Ectodermal cell (in vitro differentiated cells): ENCODE measurements at regions not wholly inside any gene's neighbourhood (a gene's known extent, or its start where the extent isn't known, plus 50 kb on each side); places are given as distances from the start of the nearest gene placed in this dataset.

Experiments used
- H3K27ac ChIP-seq: 2 replicates; pipeline ENCODE4 v1.7.0; 2013; ENCODE audit warnings: mild to moderate bottlenecking, low read depth, low read length; ENCODE audit not compliant: insufficient read depth, poor library complexity, severe bottlenecking
- H3K27me3 ChIP-seq: 2 replicates; pipeline ENCODE4 v1.7.0; 2013; ENCODE audit warnings: mild to moderate bottlenecking, low read length; ENCODE audit not compliant: insufficient read depth, control insufficient read depth, poor library complexity, severe bottlenecking
- H3K36me3 ChIP-seq: one replicate; pipeline ENCODE4 v1.7.0; 2013; ENCODE audit warnings: low read length; ENCODE audit not compliant: control insufficient read depth, insufficient read depth
- H3K4me1 ChIP-seq: one replicate; pipeline ENCODE4 v1.7.0; 2013; ENCODE audit warnings: low read length; ENCODE audit not compliant: control insufficient read depth, insufficient read depth
- H3K4me3 ChIP-seq: 2 replicates; pipeline ENCODE4 v1.7.0; 2013; ENCODE audit warnings: low read depth, low read length, control low read depth; ENCODE audit not compliant: insufficient read depth
- H3K9me3 ChIP-seq: 2 replicates; pipeline ENCODE4 v1.7.0; 2013; ENCODE audit warnings: mild to moderate bottlenecking, low read length, moderate library complexity; ENCODE audit not compliant: control insufficient read depth
- WGBS, 2 experiments: methylation state at CpG; one replicate each; pipeline ENCODE4 v1.1.7; 2013; ENCODE audit warnings: missing lambda C conversion rate in 2 of 2; 5-methylcytosine and 5-hydroxymethylcytosine counted together

DNA sequence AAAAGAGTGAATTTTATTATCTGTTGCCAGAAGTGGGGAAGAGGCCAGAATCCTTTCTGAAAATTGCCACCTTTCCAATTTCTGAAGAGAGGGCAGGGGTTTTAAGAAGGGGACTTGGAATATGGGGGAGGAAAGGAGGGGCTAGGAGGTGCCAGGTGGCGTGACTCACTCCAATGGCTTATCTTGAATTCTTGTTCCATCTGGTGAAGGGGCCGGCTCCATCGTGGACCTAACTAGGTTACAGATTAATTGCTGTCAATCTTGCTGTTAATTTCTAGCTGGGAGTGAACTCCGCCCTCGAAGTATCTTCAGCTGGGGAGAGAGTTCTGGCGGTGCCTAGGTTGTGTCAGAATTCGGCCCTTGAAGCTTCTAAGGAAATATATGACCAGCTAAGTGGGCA is 138.7 kb downstream of the YTHDC2 start:
- Histone ChIP-seq H3K36me3 (no peaks in the 10 kb centered on the region), H3K27ac (no peak overlapping the region), H3K4me1 (no peaks in the 10 kb centered on the region), H3K9me3 (no peaks in the 10 kb centered on the region), H3K27me3 (no peaks in the 10 kb centered on the region), H3K4me3 (no peak overlapping the region)
- 86% methylated on average over 7 of the region's 7 CpGs for WGBS, 2 experiments

DNA sequence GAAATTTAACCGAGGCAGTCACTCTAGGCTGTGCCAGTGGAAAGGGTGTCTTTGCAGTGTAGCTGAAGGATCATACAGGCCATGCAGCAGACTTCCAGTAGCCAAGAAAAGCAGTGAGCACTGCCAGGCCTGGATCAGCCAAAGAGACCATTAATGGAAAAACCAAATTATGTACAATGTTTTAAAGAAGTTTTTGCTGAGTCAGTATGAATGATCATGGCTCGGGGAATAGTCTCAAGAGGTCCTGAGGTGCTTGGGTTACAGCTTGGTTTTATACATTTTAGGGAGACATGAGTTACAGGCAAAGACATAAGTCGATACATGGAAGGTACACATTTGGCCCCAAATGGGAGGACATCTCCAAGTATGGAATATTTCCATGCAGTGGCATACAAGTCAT is 141.3 kb downstream of the YTHDC2 start:
- no peak overlapping the region for H3K27ac ChIP-seq
- 93 to 97% methylated on average over 3 of the region's 3 CpGs for WGBS, 2 experiments
- H3K27me3 ChIP-seq: no peaks in the 10 kb centered on the region
- no peak overlapping the region for H3K4me3 ChIP-seq
- no peaks in the 10 kb centered on the region for H3K4me1 ChIP-seq
- no peaks in the 10 kb centered on the region for H3K9me3 ChIP-seq
- no peaks in the 10 kb centered on the region for H3K36me3 ChIP-seq

DNA sequence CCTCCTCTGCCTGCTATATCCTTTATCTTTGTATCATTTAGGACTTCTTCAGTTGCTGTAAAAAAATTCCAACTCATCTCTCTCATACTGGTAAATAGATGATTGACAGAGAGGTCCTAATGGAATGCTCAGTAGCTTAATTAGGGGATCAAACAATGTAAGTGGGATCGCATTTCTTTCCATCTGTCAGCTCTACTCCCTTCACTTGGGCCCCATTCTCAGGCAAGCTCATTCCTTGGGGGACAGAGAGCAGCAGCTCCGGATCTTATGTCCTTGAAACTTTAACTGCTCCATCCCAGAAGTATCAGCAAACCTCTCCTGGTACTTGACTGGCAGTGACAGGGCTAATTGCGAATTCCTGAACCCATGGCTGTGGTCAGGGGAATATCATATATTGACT is 146.7 kb downstream of the YTHDC2 start:
- Histone ChIP-seq H3K4me1 (no peaks in the 10 kb centered on the region), H3K27ac (no peak overlapping the region), H3K27me3 (no peaks in the 10 kb centered on the region), H3K9me3 (no peaks in the 10 kb centered on the region), H3K36me3 (no peaks in the 10 kb centered on the region), H3K4me3 (no peak overlapping the region)
- WGBS, 2 experiments: 77 to 86% methylated on average over 3 of the region's 3 CpGs

DNA sequence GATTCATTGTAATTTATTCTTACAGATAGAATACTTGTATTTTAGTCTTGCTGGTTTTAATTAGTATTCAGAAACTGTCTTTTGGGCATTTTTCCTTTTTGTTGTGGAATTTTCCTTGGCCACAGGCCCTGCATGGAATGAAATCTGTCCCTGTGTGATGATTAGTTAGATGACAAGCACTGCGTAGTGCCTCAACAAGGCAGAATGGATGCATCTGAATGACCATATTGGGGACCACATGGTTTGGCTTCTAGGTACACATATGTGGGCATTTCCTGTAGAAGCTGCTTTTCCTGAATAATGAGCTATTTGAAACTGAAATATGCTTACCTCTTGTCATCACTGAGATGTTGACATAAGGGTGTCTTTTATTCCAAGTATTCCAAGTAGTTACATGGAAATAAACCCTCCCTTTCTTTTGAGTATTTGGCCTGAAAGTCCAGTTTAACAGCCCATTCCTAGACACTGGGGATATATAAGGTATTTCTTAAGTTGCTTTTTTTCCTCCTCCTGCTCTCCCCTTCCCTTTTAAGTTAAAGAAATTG is 147.3 kb downstream of the YTHDC2 start:
- Histone ChIP-seq H3K27ac (no peak overlapping the region), H3K4me1 (no peaks in the 10 kb centered on the region), H3K36me3 (no peaks in the 10 kb centered on the region), H3K27me3 (no peaks in the 10 kb centered on the region), H3K4me3 (no peak overlapping the region), H3K9me3 (no peaks in the 10 kb centered on the region)
- 90 to 100% methylated on average over 1 of the region's 1 CpG for WGBS, 2 experiments

DNA sequence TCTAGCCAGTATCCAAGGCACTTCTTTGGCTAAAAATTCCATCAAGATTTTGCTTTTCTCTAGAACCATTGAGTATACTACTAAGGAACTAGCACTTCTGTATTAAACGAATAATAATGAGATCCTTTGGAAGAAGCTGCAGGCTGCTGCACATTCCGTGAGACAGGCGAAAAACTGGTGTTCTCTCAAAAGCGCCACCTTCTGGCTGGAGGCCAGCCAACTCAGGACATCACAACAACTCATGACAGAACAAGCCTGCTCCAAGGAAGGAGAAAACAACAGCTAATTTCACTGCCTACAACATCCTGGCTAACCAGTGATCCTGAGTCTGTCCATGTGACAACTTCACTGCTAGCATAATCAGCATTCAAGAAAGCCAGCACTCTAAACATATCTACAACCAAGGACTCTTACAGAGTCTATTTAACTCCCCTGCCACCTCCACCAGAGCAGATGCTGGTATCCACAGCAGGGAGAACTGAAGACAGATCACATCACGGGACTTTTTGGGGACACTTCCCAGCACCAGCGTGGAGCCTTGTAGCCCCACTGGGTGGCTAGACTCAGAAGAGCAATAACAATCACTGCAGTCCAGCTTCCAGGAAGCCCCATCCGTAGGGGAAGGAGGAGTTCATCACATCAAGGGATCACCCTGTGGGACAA is 150.5 kb downstream of the YTHDC2 start:
- 78 to 83% methylated on average over 7 of the region's 7 CpGs for WGBS, 2 experiments
- H3K27ac ChIP-seq: no peak overlapping the region
- H3K36me3 ChIP-seq: no peaks in the 10 kb centered on the region
- no peaks in the 10 kb centered on the region for H3K9me3 ChIP-seq
- H3K4me3 ChIP-seq: no peak overlapping the region
- no peaks in the 10 kb centered on the region for H3K27me3 ChIP-seq
- no peaks in the 10 kb centered on the region for H3K4me1 ChIP-seq

DNA sequence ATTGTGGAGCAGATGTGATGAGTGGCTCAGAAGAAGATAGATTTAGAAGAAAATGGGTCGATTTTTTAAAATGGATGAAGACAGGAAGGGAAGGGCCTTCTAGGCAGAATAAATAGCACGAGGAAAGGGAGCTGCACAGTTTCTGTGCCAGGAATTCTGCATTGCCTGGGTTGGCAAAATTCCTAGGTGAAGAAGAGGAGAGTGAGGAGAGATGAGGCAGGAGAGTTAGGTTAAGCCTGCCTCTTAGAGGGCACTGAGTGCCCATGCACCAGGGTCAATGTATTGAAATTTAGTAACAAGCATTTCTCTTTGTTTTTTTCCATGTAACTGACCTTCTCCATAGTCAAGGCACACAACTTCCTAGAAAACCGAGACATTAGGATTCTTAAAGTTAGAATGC is 159.5 kb downstream of the YTHDC2 start:
- Histone ChIP-seq H3K27me3 (no peaks in the 10 kb centered on the region), H3K9me3 (no peaks in the 10 kb centered on the region), H3K27ac (no peak overlapping the region), H3K4me1 (peaks cover 13% of the 10 kb centered on the region), H3K36me3 (no peaks in the 10 kb centered on the region), H3K4me3 (no peak overlapping the region)
- 91 to 92% methylated on average over 3 of the region's 3 CpGs for WGBS, 2 experiments

DNA sequence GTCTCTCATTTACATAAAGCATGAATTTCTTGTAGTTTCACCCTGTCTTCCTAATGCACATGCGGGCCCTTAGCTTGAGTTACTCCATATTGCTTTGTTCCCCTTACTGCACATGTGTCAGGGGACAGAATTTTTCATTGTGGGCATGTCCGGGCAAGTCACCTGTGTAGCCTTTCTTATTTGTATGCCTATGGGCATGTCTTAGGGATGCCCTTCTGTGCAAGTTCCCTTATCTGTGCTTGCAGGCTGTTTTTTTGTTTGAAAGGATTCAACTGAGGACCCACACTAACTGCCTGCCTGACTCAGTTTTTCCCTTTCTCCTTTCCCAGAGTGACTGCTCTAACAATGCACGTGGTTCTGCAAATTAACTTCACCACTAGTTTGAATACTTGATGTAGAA is 161.7 kb downstream of the YTHDC2 start:
- Histone ChIP-seq H3K9me3 (no peaks in the 10 kb centered on the region), H3K27ac (no peak overlapping the region), H3K27me3 (no peaks in the 10 kb centered on the region), H3K4me3 (no peak overlapping the region), H3K4me1 (peaks cover 13% of the 10 kb centered on the region), H3K36me3 (no peaks in the 10 kb centered on the region)
- 98 to 100% methylated on average over 2 to 3 of the region's 3 CpGs for WGBS, 2 experiments

DNA sequence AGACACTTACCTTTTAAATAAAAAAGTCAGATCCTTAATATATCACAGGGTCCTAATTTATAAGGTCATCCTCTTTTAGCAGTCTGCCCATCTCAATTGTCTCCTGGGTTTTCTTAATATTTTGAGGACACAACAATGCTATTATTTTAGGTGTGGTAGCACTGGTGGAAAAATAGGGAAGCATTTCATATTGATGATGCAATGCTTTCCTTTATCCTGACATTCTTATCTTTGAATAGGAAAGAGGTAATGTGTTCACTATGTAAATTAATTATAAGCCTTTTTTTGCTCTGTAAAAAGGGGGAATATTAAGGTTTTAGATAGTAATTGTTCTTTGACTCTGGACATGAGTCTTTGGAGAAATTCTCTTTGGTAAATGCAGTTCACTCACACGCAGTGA is 164.7 kb downstream of the YTHDC2 start:
- no peak overlapping the region for H3K4me3 ChIP-seq

DNA sequence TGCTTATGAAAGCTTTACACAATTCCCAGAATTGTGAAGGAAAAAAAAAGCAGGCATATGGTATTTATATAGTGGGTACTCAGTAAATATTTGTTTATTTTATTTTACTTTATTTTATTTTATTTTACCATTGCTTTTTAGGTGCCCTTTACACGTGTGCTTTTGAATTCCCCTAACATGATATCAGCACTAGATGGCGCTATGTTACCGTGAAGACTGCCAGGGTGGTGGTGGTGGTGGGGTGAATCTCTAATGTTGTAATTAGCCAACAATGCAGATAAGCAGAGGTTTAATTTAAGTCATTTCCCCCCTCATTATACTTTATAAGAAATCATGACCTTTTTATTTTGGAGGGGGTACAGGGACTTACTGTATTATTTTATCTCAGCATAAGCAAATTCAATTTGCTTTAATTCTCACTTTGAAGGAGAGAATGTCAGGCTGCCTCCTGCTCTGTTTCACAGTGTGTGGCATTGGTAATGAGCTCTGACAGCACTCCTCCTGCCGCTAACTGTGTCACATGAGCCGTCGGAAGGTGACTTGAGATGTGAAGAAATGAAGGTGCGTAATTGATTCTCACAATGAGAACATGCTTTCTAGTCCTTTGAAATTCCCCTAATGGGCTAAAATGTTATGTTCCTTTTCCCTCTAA is 165.6 kb downstream of the YTHDC2 start:
- Histone ChIP-seq H3K27me3 (no peaks in the 10 kb centered on the region), H3K27ac (no peak overlapping the region), H3K4me3 (no peak overlapping the region), H3K4me1 (no peaks in the 10 kb centered on the region), H3K36me3 (no peaks in the 10 kb centered on the region), H3K9me3 (no peaks in the 10 kb centered on the region)
- WGBS, 2 experiments: 11 to 13% methylated on average over 4 to 7 of the region's 7 CpGs

More for the DNA sequence above, 164.7 kb downstream of the YTHDC2 start:
- H3K27me3 ChIP-seq: no peaks in the 10 kb centered on the region
- WGBS, 2 experiments: 50 to 62% methylated on average over 1 of the region's 1 CpG
- H3K9me3 ChIP-seq: no peaks in the 10 kb centered on the region
- H3K27ac ChIP-seq: no peak overlapping the region
- no peaks in the 10 kb centered on the region for H3K4me1 ChIP-seq
- H3K36me3 ChIP-seq: no peaks in the 10 kb centered on the region

DNA sequence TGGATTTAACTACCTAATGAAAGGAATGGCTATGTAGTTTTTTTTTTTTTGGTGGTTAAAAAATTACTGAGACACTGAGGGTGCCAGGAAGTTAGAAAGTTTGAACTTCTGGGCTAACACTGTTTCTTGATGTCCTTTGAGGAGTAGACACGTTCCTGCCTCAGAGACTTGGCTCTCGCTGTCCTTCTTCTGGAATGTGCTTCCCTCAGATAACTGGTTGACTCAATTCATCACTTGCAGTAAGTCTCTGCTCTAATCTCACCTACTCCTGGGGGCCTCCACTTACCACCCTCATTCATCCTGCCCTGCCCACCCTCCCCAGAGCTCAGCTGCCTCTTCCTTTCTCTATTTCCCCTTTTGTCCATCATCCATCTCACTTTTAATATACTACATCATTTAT is 167.0 kb downstream of the YTHDC2 start:
- WGBS, 2 experiments: 79 to 82% methylated on average over 2 of the region's 2 CpGs
- no peaks in the 10 kb centered on the region for H3K4me1 ChIP-seq
- no peak overlapping the region for H3K27ac ChIP-seq
- no peaks in the 10 kb centered on the region for H3K27me3 ChIP-seq
- H3K4me3 ChIP-seq: no peak overlapping the region
- H3K36me3 ChIP-seq: no peaks in the 10 kb centered on the region
- H3K9me3 ChIP-seq: no peaks in the 10 kb centered on the region
